HG03342 (cell line): ENCODE measurements at regions not wholly inside any gene's neighbourhood (a gene's known extent, or its start where the extent isn't known, plus 50 kb on each side); places are given as distances from the start of the nearest gene placed in this dataset.
"Not testable (repeated sequence)": the region's sequence is repeated elsewhere in the genome, so short reads cannot be mapped to it uniquely, and the experiment has no call there.

Source experiments
- ATAC-seq: cut with Tn5 transposase; IDR thresholded peaks from one replicate; pipeline ENCODE4 v1.9.1; 2021; ENCODE audit warnings: mild to moderate bottlenecking, moderate library complexity; ENCODE audit not compliant: unreplicated experiment

DNA sequence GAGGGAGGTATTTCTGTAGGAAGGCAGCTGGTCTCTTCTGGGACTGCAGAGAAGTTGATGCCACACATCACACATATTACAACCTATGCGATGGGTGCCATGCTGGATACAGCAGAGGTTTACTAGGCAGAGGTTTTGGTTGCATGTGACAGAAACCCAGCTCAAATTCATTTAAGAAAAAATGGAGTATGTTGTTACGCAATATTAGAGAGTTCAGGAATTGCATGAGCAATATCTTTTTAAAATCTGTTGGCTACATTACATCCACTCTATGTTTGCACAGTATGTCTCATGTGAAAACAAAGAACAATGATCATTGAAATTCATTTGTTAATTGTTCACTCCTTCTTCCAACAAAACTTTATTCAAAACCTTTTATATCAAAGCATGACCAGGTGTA, 425.2 kb downstream of the RWDD3 start:
- ATAC-seq = no peak

DNA sequence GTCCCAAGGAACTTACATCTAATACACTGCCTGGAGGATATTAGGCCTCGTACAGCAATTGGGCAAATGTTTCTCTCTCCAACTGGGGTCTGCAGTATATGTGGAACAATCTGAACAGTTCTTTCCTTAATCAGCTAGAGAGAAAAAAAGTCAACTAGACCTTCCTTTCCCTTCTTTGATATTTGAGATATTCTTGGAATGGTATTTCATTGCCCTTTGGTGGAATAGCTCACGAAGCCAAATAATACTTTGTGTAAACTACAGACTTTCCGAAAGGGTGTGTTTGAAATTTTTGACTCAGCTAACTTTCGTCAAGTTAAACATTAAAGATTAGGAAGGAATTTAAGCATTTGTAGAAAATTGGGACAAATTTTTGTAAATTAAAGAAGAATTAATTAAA, 425.6 kb downstream of the RWDD3 start:
- no peak for ATAC-seq

DNA sequence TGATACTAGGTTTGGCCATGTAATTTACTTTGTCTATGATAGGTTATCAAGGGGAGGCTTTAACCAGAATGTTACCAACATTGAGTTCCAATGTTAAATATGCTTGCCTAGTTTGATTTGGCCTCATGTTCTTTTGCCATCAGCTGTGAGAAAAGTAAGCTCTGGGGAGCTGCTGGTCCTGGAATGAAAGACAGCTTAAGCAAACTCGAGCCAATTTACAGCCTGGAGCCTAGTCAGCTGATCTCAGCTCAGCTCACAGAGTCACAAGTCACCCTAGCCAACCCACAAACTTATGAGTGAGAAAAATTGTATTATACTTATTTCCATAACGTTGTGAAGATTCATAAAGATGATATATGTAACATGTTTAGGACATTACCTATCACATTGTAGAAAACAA, 426.7 kb downstream of the RWDD3 start:
- ATAC-seq = no peak

DNA sequence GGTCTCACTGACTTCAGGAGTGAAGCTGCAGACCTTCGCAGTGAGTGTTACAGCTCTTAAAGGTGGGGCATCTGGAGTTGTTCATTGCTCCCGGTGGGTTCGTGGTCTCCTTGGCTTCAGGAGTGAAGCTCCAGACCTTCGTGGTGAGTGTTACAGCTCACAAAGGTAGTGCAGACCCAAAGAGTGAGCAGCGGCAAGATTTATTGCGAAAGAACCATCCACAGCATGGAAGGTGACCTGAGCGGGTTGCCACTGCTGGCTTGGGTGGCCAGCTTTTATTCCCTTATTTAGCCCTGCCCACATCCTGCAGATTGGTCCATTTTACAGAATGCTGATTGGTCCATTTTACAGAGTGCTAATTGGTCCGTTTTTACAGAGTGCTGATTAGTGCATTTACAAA, 429.5 kb downstream of the RWDD3 start:
- not testable (repeated sequence) for ATAC-seq

DNA sequence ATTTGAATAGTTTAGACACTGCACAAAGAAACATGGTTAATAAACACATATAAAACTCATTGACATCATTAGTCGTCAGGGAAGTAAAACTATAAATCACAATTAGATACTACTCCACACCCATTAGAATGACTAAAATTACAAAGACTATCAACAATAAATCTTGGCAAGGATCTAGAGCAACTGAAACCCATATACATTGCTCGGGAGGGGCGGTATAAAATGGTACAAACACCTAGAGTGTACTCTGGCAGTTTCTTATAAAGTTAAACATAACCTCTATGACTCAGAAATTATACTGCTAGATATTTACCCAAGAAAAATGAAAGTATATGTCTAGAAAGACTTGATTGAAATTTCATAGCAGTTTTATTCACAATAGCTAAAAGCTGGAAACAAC, 434.2 kb downstream of the RWDD3 start:
- ATAC-seq = no peak

DNA sequence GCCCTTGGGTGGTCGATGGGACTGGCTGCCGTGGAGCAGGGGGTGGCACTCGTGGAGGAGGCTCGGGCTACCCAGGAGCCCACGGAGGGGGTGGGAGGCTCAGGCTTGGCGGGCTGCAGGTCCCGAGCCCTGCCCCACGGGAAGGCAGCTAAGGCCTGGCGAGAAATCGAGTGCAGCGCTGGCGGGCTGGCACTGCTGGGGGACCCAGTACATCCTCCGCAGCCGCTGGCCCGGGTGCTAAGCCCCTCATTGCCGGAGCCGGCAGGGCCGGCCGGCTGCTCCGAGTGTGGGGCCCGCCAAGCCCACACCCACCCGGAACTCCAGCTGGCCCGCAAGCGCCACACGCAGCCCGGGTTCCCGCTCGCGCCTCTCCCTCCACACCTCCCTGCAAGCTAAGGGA, 435.6 kb downstream of the RWDD3 start:
- not testable (repeated sequence) for ATAC-seq

DNA sequence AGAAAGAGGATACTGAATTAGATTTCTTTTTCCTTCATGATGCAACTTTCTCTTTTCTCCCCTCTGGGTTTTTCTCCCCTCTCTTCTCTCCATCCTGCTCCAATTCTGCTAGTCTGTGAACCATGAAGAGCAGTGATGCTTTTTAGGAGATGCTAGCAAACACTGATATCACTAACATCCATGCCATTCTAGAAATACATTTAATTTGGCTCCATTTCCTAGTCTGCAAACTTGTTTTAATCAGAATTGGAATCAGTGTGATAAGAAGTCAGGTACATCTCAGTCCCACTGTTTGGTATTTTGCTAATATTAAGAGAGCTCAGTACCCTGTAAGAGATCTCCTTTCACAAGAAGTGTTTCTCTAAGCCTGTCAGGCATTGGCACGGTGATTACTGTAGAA, 437.1 kb downstream of the RWDD3 start:
- ATAC-seq = no peak

DNA sequence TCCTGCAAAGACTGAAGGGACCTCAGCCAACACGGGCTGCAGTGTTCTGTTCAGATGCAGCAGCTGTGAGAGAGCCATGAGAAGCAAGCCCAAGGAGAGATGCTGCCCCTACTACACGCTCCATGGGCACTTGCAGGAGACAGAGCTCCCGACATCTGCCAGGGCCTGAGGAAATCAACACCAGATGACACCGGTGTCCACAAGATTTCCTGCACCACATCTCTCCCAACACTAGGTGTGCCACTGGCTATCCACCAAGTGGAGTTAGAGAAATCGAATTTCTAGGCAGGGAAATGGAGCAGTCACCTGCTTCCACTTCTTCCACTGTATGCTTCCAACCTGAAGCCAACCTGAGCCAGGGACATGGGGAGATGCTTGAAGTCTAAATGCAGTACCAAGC, 445.3 kb downstream of the RWDD3 start:
- no peak for ATAC-seq

DNA sequence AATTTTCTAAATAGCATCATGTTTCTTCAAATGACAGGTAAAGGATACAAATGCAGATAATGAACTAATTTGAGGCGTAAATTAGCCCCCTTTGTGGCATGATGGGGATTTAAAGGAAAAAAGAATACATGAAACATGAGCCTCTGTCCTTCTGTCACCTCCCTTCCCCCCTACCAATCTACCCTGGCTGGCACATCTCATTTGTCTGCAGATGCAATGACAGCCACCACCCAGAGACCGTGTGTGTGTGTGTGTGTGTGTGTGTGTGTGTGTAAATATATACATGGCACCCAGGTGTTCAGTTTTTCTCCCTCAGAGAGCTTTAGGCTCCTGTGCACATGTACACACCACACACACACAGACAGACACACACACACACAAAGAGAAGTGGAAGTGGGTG, 451.1 kb downstream of the RWDD3 start:
- ATAC-seq = no peak

DNA sequence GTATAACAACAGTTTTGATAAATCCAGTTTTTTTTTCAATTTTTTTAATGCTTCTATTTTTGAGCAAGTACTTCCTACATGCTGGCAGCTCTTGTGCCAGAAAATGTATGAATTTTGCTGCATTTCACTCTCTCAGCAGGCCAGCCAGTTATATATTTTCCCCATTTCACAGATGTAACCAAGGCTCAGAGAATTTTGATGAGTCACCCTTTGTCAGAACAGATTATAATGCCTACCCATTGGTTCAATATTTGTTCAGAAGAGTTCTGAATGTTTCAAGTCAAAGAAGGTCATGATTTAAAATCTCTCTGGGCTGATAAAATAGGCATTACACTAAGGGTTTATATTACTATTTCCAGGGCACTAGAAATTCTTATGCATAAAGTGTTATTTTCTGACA, 452.2 kb downstream of the RWDD3 start:
- no peak for ATAC-seq

DNA sequence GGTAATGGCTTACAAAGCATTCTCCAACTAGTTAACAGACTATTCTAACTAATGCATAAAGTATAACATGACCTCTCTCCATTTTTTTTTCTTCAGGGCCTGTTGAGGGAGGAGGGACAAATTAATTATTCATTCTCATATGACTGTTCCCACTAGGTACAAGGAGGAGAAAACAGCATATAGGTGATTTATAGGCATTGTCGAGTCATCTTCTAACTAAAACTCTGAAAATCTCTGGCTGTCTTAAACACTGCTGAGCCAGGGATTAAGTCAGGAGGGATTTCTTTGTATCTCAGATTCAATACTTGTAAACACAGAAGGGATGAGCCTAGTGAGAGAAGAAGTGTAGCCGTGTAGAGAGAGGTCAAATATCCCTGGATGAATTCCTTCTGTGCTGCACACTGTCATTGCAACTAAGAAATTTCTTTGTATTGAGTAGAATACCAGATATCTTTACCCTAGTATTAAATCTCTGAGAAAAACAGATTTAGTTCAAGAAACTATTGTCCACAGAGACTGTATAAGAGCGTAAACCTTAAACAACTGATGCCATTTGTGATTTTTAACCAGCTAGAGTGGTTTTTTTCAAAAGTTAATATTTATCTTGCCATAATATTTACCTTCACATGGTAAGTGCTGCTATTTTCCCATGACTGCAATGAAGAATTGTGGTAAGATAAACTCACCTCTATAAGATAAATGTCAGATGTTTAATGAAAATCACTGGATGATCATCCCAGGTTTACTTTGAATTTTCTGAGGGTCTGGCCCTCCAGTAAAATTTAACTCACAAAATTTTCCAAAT, 465.3 kb downstream of the RWDD3 start:
- ATAC-seq = no peak

DNA sequence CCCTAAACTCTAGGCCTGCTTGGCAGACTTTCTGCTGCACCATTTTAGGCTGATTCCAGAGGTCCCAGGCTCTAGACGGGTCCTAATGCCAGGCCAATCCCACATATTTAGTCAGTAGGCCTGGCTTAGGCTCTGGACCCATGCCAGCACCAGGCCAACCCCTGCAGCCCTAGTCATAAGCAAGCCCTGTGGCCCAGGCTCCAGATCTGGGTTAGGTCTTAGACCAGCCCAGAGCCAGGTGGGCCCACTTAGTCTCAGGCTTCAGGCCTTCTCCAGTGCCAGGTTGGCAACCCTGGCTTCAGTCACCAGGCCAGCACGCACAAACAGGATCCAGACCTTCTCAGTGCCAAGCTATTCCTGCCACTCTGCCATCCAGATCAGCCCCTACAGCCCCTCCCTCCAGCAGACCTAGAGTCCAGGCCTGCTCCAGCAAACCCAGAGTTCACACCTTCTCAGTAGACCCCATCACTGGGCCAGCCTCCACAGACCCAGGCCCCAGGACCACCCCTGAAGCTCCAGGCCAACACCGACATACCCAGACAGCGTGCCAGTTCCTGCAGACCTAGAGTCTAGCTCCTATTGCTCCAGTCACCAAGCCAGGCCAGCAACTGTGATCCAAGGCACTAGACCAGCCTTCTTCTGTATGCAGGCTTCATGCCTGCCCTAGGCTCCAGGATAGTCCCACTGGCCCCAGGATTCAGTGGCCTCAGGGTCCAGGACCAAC, 467.6 kb downstream of the RWDD3 start:
- ATAC-seq = no peak

DNA sequence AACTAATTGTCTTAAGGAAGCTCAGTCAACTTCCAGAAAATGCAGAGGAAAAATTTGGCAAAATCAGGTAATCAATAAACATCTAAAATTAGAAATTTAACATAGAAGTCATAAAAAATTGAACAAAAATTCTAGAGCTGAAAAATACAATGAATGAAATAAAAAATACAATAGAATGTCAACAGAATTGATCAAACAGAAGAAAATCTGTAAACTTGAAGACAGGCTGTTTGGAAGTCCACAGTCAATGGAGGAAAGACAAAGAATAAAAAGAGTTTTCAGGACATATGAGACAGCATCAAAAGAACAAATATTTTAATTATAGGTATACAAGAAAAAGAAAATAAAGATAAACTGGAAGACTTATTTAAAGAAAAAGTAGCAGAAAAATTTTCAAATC, 469.0 kb downstream of the RWDD3 start:
- ATAC-seq = no peak

DNA sequence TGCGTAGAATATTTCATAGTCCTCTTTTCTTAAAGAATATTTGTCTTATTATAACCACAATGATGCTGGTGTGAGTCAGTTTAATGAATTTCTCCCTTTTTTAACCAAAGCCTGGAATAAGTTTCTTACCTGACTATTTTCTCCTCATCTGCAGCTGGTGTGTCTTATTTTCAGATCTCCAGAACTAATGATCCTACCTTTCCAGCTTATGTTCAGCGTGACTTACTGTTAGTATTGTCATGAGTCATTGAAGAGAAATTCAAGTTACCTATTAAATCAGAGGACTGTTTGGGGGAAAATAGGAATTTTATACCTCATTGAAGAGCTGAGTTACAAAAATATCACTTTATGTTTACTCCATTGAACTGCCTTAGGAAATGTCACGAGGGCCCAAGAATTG, 482.1 kb downstream of the RWDD3 start:
- ATAC-seq = no peak

DNA sequence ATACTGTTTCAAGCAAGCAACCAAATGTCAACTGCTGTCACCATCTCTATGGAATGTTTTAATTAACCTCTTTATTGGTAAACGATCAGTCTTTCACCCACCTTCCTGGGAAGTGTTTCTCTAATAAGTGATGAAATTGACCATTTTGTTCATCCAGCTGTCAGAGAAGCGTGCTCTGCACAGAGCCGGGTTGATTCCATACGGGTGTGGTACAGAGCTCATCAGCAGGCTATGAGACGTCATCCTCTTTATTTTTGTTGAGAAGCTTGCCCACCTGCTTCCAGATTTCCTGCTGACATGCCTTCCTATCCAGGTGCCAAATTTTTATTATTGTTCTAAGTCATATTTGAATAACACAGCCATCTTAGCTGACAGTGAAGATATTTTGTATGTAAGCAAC, 482.5 kb downstream of the RWDD3 start:
- no peak for ATAC-seq

DNA sequence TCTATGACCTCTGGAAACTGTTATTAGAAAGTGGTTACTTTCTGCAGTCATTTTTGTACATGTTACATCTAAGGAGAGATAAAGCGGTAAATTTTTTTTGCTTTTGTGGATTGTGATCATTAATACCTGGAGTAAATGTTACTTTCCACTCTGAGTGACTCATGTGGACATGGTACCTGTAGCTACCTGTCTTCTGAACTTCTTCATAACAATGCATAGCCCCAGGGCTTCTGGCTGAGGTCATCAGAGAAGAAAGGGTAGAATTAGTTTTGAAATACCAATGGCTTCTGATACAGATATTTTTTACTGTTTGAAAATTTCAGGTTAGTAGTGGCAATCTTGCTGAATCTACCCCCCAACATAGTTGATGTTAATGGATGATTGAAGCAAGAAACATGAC, 489.3 kb downstream of the RWDD3 start:
- ATAC-seq = no peak

DNA sequence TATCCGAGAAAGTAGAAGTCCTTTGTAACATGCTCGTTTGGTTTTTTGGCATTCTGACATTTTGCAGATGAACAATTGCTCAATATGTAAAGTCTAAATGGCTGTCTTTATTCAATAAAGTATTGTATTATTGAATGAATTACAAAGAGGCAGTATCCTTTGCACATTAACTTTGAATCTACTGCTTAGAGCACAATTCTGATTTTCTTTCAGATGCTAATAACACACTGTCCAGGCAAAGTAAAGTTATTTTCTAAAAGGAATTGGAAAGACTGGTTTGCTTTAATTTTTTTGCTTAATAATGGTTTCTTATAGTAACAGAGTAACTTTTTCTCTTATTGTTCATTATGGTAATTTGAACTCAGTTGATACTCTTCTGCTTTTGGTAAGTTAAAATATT, 494.8 kb downstream of the RWDD3 start:
- ATAC-seq = no peak

DNA sequence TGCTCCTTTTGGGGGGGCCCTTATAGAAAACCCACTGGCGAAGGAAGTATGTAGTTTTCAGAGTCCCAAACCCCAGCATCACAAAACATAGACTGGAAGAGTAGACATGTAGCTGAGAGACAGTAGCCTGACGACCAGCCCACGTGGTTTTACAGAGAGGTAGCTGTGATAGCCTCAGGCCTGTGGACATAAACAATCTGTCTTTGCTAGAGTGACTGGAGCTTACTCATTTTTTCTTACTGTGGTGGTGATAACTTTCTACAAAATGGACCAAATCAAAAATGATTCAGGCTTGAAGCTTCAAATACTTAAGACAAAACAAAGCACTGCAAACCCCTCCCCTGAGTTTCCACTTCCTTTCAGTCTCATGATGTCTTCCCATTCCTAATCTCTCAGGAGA, 497.0 kb downstream of the RWDD3 start:
- no peak for ATAC-seq

DNA sequence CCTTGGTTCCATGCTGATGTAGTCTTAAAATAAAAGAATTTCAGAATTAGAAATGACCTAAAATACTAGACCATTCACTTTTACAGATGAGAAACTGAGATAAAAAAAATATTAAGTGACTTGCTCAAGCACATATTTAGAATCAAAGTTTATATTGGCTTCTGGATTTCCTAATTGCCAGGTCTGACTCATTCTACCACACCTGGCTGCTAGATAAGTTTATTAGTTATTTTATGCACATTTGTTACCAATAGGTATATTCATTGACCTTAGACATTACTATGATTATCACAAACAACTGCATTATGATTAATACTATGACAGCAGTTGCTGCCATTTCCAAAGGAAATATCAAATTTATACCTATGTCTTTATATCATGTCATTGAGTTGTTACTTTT, 497.5 kb downstream of the RWDD3 start:
- ATAC-seq = no peak

DNA sequence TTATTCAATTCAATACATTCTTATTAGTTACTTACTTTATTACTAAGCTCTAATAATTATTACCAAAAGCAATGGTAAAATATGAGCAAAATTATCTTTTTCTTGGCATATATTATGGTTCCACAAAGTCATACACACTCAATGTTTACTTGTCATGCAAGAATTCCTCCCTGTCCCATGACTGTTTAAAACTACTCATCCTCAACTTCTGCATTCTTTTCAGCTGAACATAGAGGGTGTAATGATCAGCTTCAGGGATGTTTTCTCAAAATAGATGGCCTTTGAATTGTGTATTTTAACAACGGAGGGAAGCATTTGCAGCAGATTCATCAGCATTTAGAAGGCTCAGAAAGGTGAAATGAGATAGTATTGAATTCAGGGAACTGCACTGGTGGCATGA, 499.0 kb downstream of the RWDD3 start:
- ATAC-seq = no peak

DNA sequence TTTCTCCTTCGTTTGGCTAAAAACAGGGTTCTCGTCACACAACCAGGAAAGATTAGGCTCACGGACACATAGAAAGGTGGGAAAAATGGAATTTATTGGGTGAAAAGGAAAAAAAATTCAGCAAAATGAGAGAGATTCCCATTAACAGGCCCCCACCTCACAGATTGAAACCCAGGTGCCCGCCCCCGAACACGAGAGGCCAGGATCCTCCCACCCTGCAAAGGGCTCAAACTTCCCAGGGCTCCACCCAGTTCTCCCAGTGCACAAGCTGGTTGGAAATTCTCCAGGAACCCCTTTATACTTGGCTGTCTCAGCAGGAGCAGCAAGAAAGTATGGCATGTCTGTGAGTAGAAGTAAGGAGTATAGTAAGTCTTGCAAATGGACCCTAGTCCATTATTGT, 499.7 kb downstream of the RWDD3 start:
- ATAC-seq = no peak

DNA sequence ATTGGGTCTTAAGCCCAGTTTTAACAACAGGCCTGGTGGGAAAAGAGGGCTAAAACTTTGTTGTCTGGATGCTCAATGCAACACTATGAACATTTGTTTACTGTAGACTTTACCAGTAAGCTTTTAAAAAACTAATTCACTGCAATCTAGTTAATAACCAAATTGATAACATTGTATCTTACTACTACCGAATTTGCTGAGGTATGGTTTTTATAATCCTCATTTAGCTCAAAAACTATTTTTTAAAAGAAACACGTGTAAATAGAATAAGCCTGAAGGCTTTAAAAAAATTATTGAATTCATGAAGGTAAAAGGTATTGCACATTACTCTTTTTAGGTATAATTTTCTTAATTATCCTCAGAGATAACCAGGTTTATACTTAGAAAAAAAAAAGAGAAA, 500.6 kb downstream of the RWDD3 start:
- ATAC-seq = no peak
